Neural progenitor cell (in vitro differentiated cells): ENCODE measurements at regions not wholly inside any gene's neighbourhood (a gene's known extent, or its start where the extent isn't known, plus 50 kb on each side); places are given as distances from the start of the nearest gene placed in this dataset.

Source experiments
- DNase-seq: peaks from one replicate; pipeline ENCODE4 v3.0.0-alpha.2; 2016; ENCODE audit warnings: low spot score
- H2AFZ ChIP-seq: fragments of 200-600 bp; sonication (generic); replicated peaks from 2 replicates; pipeline ENCODE4 v1.6.1; 2016; ENCODE audit warnings: antibody characterized with exemption
- H3F3A ChIP-seq: fragments of 200-600 bp; sonication (generic); 2 replicates; pipeline ENCODE4 v1.6.1; 2016; ENCODE audit warnings: antibody characterized with exemption, low read depth
- H3K27ac ChIP-seq: fragments of 200-600 bp; sonication (generic); 2 replicates; pipeline ENCODE4 v1.5.1; 2016; ENCODE audit warnings: mild to moderate bottlenecking
- H3K27me3 ChIP-seq: fragments of 200-600 bp; sonication (generic); 2 replicates; pipeline ENCODE4 v1.6.1; 2016; ENCODE audit warnings: mild to moderate bottlenecking, moderate library complexity
- H3K36me3 ChIP-seq: fragments of 200-600 bp; sonication (generic); 2 replicates; pipeline ENCODE4 v1.5.1; 2016
- H3K4me1 ChIP-seq: fragments of 200-600 bp; sonication (generic); 2 replicates; pipeline ENCODE4 v1.6.1; 2016; ENCODE audit warnings: mixed run types
- H3K4me2 ChIP-seq: fragments of 200-600 bp; sonication (generic); 2 replicates; pipeline ENCODE4 v1.6.1; 2016
- H3K4me3 ChIP-seq: fragments of 200-600 bp; sonication (generic); 2 replicates; pipeline ENCODE4 v1.5.1; 2016
- H3K79me2 ChIP-seq: fragments of 200-600 bp; sonication (generic); 2 replicates; pipeline ENCODE4 v1.6.1; 2016; ENCODE audit warnings: low read depth
- H3K9ac ChIP-seq: fragments of 200-600 bp; sonication (generic); 2 replicates; pipeline ENCODE4 v1.6.1; 2016
- H3K9me3 ChIP-seq: fragments of 200-600 bp; sonication (generic); 2 replicates; pipeline ENCODE4 v1.5.1; 2016; ENCODE audit warnings: low read depth
- H4K20me1 ChIP-seq: fragments of 200-600 bp; sonication (generic); 2 replicates; pipeline ENCODE4 v1.6.1; 2016; ENCODE audit warnings: low read depth
- H3K27ac Mint-ChIP-seq: 3 replicates; pipeline ENCODE4 v1.8.0; 2021; ENCODE audit warnings: mixed read lengths
- H3K27me3 Mint-ChIP-seq: 2 replicates; pipeline ENCODE4 v1.8.0; 2022; ENCODE audit warnings: low read depth, mild to moderate bottlenecking, inconsistent platforms, moderate library complexity, mixed read lengths; ENCODE audit not compliant: insufficient read depth
- H3K36me3 Mint-ChIP-seq: 3 replicates; pipeline ENCODE4 v1.8.0; 2021; ENCODE audit warnings: mixed read lengths
- H3K4me1 Mint-ChIP-seq: 3 replicates; pipeline ENCODE4 v1.8.0; 2021; ENCODE audit warnings: mixed read lengths
- H3K4me3 Mint-ChIP-seq: 3 replicates; pipeline ENCODE4 v1.8.0; 2021; ENCODE audit warnings: mild to moderate bottlenecking, moderate library complexity, mixed read lengths
- H3K9me3 Mint-ChIP-seq: 3 replicates; pipeline ENCODE4 v1.8.0; 2020; ENCODE audit warnings: mixed read lengths
- EZH2 ChIP-seq: fragments of 200-600 bp; sonication (generic); IDR thresholded peaks from 2 replicates; pipeline ENCODE4 v1.6.1; 2017; ENCODE audit warnings: antibody characterized with exemption, mild to moderate bottlenecking, moderate library complexity
- EZH2phosphoT487 ChIP-seq: fragments of 200-600 bp; sonication (generic); IDR thresholded peaks from 2 replicates; pipeline ENCODE4 v1.6.1; 2017; ENCODE audit warnings: antibody characterized with exemption
- TF ChIP-seq, protein P1 (sequence below): fragments of 200-600 bp; sonication (generic); IDR thresholded peaks from 2 replicates; pipeline ENCODE4 v1.5.1; 2017; ENCODE audit warnings: antibody characterized with exemption, mild to moderate bottlenecking

DNA sequence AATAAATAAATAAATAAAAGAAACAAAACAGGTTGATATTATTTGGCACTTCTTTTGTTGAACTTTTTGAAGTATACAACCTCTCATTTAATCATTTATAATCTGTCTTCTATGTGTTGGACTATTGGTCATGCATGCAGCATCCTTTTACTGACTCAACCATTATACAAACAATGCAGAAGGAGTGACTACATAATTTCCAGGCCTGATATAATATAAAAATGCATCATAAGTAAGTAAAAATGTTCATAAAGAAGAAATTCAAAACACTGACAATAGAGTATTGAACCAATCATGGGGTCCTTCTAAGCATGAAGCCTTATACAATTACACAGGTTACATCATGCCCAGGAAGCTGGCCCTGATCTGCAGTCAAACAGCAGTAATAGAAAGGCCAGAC lies 141.5 kb upstream of the FN1 start:
- Histone ChIP-seq H3K27ac (no peak overlapping the region), H3K4me2 (no peak overlapping the region), H3K9me3 (no peaks in the 10 kb centered on the region), H3K4me1 (no peaks in the 10 kb centered on the region), H3K79me2 (no peaks in the 10 kb centered on the region), H3F3A (no peaks in the 10 kb centered on the region), H2AFZ (no peak overlapping the region), H3K27me3 (no peaks in the 10 kb centered on the region), H3K36me3 (no peaks in the 10 kb centered on the region), H3K4me3 (no peak overlapping the region), H3K9ac (no peak overlapping the region), H4K20me1 (no peaks in the 10 kb centered on the region)
- DNase-seq = no peak
- Mint-ChIP-seq H3K4me1 (peaks cover 5% of the 10 kb centered on the region), H3K27me3 (no peaks in the 10 kb centered on the region), H3K36me3 (no peaks in the 10 kb centered on the region), H3K4me3 (no peak overlapping the region), H3K9me3 (no peaks in the 10 kb centered on the region), H3K27ac (no peak overlapping the region)
- TF ChIP-seq EZH2phosphoT487 = no peak
- TF ChIP-seq, protein P1, sequence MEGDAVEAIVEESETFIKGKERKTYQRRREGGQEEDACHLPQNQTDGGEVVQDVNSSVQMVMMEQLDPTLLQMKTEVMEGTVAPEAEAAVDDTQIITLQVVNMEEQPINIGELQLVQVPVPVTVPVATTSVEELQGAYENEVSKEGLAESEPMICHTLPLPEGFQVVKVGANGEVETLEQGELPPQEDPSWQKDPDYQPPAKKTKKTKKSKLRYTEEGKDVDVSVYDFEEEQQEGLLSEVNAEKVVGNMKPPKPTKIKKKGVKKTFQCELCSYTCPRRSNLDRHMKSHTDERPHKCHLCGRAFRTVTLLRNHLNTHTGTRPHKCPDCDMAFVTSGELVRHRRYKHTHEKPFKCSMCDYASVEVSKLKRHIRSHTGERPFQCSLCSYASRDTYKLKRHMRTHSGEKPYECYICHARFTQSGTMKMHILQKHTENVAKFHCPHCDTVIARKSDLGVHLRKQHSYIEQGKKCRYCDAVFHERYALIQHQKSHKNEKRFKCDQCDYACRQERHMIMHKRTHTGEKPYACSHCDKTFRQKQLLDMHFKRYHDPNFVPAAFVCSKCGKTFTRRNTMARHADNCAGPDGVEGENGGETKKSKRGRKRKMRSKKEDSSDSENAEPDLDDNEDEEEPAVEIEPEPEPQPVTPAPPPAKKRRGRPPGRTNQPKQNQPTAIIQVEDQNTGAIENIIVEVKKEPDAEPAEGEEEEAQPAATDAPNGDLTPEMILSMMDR = no peak
- TF ChIP-seq EZH2 = no peak

DNA sequence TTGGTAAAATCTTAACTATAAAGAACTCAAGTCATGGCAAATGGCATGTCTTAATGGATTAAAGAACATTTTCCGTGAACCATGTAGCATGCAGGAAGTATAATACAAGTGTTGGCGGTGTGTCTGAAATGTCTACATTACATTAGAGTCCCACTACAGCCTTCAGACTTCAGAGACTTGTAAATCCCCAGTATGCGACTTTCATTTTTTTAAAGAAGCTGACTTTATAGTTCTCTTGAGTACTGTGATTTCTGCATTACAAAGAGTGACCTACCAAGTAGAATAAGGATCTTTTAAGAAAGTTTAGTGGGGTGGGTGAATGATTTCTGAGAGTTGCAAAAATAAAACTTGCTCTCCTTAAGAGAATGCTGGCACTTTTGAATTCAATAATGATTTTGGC lies 140.7 kb upstream of the FN1 start:
- Histone ChIP-seq H3K36me3 (no peaks in the 10 kb centered on the region), H3K4me2 (no peak overlapping the region), H3K27ac (no peak overlapping the region), H3K9me3 (no peaks in the 10 kb centered on the region), H3K9ac (no peak overlapping the region), H3K79me2 (no peaks in the 10 kb centered on the region), H3K4me1 (no peaks in the 10 kb centered on the region), H3K4me3 (no peak overlapping the region), H2AFZ (no peak overlapping the region), H3F3A (no peaks in the 10 kb centered on the region), H3K27me3 (no peaks in the 10 kb centered on the region), H4K20me1 (no peaks in the 10 kb centered on the region)
- H3K9me3 Mint-ChIP-seq = no peaks in the 10 kb centered on the region
- TF ChIP-seq EZH2 = no peak
- TF ChIP-seq, protein P1 = no peak
- TF ChIP-seq EZH2phosphoT487 = no peak
- no peak overlapping the region for H3K4me3 Mint-ChIP-seq
- no peak for DNase-seq
- H3K4me1 Mint-ChIP-seq = peaks cover 7% of the 10 kb centered on the region
- no peaks in the 10 kb centered on the region for H3K36me3 Mint-ChIP-seq
- H3K27me3 Mint-ChIP-seq = no peaks in the 10 kb centered on the region
- no peak overlapping the region for H3K27ac Mint-ChIP-seq

DNA sequence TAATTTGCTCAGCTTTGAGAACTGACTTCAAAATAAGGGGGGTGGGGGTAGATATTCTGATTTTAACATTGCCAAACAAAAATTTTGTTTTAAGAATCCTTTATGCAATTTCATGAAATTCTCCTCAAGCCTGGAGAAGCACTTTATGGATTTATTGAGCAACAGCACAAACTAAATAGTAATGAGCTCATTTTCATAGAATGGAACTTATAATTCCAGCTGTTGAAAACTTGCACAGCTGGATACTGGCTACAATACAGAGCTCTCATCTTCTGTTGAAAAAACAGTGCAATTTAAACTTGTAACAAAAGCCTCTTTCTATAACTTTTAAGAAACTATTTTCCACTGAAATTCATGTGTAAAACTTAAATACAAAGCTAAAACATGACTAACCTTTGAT lies 137.6 kb upstream of the FN1 start:
- H3K9me3 Mint-ChIP-seq = no peaks in the 10 kb centered on the region
- H3K36me3 ChIP-seq = no peaks in the 10 kb centered on the region
- H3K9ac ChIP-seq = no peak overlapping the region
- H3K79me2 ChIP-seq = no peaks in the 10 kb centered on the region
- H3K4me1 Mint-ChIP-seq = peaks cover 7% of the 10 kb centered on the region
- no peak overlapping the region for H3K4me2 ChIP-seq
- H2AFZ ChIP-seq = no peak overlapping the region
- no peak overlapping the region for H3K27ac ChIP-seq
- H3K9me3 ChIP-seq = no peaks in the 10 kb centered on the region
- H3K27ac Mint-ChIP-seq = no peak overlapping the region
- no peaks in the 10 kb centered on the region for H4K20me1 ChIP-seq
- H3F3A ChIP-seq = no peaks in the 10 kb centered on the region
- TF ChIP-seq EZH2 (no peak), EZH2phosphoT487 (no peak)
- TF ChIP-seq, protein P1 = no peak
- no peaks in the 10 kb centered on the region for H3K27me3 Mint-ChIP-seq
- H3K27me3 ChIP-seq = no peaks in the 10 kb centered on the region
- no peak for DNase-seq
- no peak overlapping the region for H3K4me3 Mint-ChIP-seq
- no peaks in the 10 kb centered on the region for H3K36me3 Mint-ChIP-seq
- H3K4me3 ChIP-seq = no peak overlapping the region
- no peaks in the 10 kb centered on the region for H3K4me1 ChIP-seq
